SH-SY5Y (cell line): ENCODE measurements at regions not wholly inside any gene's neighbourhood (a gene's known extent, or its start where the extent isn't known, plus 50 kb on each side); places are given as distances from the start of the nearest gene placed in this dataset.

ENCODE experiments used
- GATA2 ChIP-seq: IDR thresholded peaks from 2 replicates; pipeline ENCODE4 v1.6.1; 2011; ENCODE audit warnings: mild to moderate bottlenecking, low read depth, low read length
- GATA3 ChIP-seq: IDR thresholded peaks from 2 replicates; pipeline ENCODE4 v1.6.1; 2011; ENCODE audit warnings: low read depth, mild to moderate bottlenecking, low read length, moderate library complexity

GRCh38 chr6:137711972-137712371, 155.1 kb upstream of the TNFAIP3 start:
- TF ChIP-seq GATA2 (no peak), GATA3 (no peak)
